OCI-LY7 (cell line): ENCODE measurements at regions not wholly inside any gene's neighbourhood (a gene's known extent, or its start where the extent isn't known, plus 50 kb on each side); places are given as distances from the start of the nearest gene placed in this dataset.

Experiments used
- EZH2phosphoT487 ChIP-seq: fragments of 200-600 bp; sonication (generic); IDR thresholded peaks from 2 replicates; pipeline ENCODE4 v1.6.1; 2018; ENCODE audit warnings: low read depth, borderline replicate concordance, mild to moderate bottlenecking, mixed run types, antibody characterized with exemption, low read length, moderate library complexity, mixed read lengths
- TF ChIP-seq, protein P1 (sequence below): fragments of 200-600 bp; sonication (generic); conservative IDR thresholded peaks from 2 replicates; pipeline ENCODE4 v1.5.1; 2014; ENCODE audit warnings: mild to moderate bottlenecking, antibody characterized with exemption, low read length, moderate library complexity, mixed read lengths

DNA sequence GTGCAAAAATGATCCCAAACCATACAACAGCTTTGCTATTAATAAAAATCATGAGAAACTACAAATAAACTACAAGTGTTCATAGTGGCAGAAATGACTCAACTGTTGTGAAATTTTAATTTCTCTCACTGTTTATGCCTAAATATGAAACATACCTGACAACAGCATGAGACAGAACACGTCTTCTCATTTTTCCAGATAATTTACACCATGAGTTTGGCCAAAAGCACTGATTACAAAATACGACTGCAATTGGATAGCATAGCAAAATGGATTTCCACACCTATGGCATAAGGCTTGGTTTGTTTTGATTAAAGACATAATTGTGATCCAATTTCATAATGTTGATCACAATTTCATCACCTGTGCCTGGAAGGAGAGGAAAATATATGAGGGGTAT lies 608.6 kb downstream of the GATA3 start:
- TF ChIP-seq, protein P1, sequence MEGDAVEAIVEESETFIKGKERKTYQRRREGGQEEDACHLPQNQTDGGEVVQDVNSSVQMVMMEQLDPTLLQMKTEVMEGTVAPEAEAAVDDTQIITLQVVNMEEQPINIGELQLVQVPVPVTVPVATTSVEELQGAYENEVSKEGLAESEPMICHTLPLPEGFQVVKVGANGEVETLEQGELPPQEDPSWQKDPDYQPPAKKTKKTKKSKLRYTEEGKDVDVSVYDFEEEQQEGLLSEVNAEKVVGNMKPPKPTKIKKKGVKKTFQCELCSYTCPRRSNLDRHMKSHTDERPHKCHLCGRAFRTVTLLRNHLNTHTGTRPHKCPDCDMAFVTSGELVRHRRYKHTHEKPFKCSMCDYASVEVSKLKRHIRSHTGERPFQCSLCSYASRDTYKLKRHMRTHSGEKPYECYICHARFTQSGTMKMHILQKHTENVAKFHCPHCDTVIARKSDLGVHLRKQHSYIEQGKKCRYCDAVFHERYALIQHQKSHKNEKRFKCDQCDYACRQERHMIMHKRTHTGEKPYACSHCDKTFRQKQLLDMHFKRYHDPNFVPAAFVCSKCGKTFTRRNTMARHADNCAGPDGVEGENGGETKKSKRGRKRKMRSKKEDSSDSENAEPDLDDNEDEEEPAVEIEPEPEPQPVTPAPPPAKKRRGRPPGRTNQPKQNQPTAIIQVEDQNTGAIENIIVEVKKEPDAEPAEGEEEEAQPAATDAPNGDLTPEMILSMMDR = no peak
- no peak for TF ChIP-seq EZH2phosphoT487
